ENCODE measurements at regions not wholly inside any gene's neighbourhood (a gene's known extent, or its start where the extent isn't known, plus 50 kb on each side); places are given as distances from the start of the nearest gene placed in this dataset.
A peak's percentile ranks its signal among the peaks of the same experiment; 100 is the strongest.

GRCh38 chrX:39261446-39262147 is 460.3 kb downstream of the MID1IP1 start:
- no peak overlapping the region for H3K27ac ChIP-seq
- no peaks in the 10 kb centered on the region for H3K36me3 ChIP-seq
- no peaks in the 10 kb centered on the region for H3K4me1 ChIP-seq (ENCODE audit: insufficient read depth)
- no peak overlapping the region for H3K4me3 ChIP-seq
- no peak for DNase-seq
- H3K9me3 ChIP-seq: no peaks in the 10 kb centered on the region
- intact Hi-C loops (cut with DNase I): no loop called here
- H3K27me3 ChIP-seq: no peaks in the 10 kb centered on the region
- 47 to 72% (median 63%) methylated on average over 1 of the region's 1 CpG for WGBS, 3 donors
- TF ChIP-seq POLR2A (IDR thresholded peaks at IDR 0.05) (no peak), EP300 (IDR thresholded peaks at IDR 0.05) (no peak)
- TF ChIP-seq, protein P1, sequence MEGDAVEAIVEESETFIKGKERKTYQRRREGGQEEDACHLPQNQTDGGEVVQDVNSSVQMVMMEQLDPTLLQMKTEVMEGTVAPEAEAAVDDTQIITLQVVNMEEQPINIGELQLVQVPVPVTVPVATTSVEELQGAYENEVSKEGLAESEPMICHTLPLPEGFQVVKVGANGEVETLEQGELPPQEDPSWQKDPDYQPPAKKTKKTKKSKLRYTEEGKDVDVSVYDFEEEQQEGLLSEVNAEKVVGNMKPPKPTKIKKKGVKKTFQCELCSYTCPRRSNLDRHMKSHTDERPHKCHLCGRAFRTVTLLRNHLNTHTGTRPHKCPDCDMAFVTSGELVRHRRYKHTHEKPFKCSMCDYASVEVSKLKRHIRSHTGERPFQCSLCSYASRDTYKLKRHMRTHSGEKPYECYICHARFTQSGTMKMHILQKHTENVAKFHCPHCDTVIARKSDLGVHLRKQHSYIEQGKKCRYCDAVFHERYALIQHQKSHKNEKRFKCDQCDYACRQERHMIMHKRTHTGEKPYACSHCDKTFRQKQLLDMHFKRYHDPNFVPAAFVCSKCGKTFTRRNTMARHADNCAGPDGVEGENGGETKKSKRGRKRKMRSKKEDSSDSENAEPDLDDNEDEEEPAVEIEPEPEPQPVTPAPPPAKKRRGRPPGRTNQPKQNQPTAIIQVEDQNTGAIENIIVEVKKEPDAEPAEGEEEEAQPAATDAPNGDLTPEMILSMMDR (IDR thresholded peaks at IDR 0.05): peak in 1 of 3 donors; percentile 39

GRCh38 chrX:39262641-39263040 is 461.4 kb downstream of the MID1IP1 start:
- H3K4me1 ChIP-seq (ENCODE audit: insufficient read depth): no peaks in the 10 kb centered on the region
- TF ChIP-seq, protein P1 (IDR thresholded peaks at IDR 0.05): no peak
- TF ChIP-seq POLR2A (IDR thresholded peaks at IDR 0.05) (no peak), EP300 (IDR thresholded peaks at IDR 0.05) (no peak)
- DNase-seq: no peak
- no peaks in the 10 kb centered on the region for H3K9me3 ChIP-seq
- no peak overlapping the region for H3K4me3 ChIP-seq
- H3K27ac ChIP-seq: no peak overlapping the region
- intact Hi-C loops (cut with DNase I): no loop called here
- H3K36me3 ChIP-seq: no peaks in the 10 kb centered on the region
- no peaks in the 10 kb centered on the region for H3K27me3 ChIP-seq
- WGBS, 3 donors: 89 to 92% (median 92%) methylated on average over 2 of the region's 2 CpGs

DNA sequence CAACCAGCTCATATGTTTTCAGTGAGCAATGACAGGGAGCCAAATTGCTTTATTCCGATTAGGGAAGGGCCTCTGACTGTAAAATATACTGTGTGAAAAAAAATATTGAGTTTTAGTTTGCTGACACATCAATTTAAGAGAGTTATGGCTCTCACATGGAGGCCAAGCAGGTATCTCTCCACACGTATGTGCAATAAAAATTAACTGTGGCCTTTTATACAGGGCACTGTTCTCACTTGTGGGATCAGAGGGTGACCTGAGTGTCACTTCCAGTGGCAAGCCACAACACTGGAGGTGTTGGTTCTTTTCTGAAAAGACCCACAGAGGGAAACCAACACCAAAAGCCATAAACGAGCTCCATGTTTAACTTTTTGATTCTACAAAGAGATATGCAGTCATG is 462.8 kb downstream of the MID1IP1 start:
- no peaks in the 10 kb centered on the region for H3K4me1 ChIP-seq (ENCODE audit: insufficient read depth)
- no peak for DNase-seq
- intact Hi-C loops (cut with DNase I): no loop called here
- TF ChIP-seq POLR2A (IDR thresholded peaks at IDR 0.05): no peak
- no peak for TF ChIP-seq EP300 (IDR thresholded peaks at IDR 0.05)
- TF ChIP-seq, protein P1 (IDR thresholded peaks at IDR 0.05): no peak
- no peaks in the 10 kb centered on the region for H3K27me3 ChIP-seq
- H3K27ac ChIP-seq: no peak overlapping the region
- H3K4me3 ChIP-seq: no peak overlapping the region
- WGBS, 3 donors: 44 to 57% (median 44%) methylated on average over 3 of the region's 3 CpGs
- no peaks in the 10 kb centered on the region for H3K9me3 ChIP-seq
- H3K36me3 ChIP-seq: no peaks in the 10 kb centered on the region

GRCh38 chrX:39267176-39267575 is 465.9 kb downstream of the MID1IP1 start:
- Histone ChIP-seq H3K36me3 (no peaks in the 10 kb centered on the region), H3K27me3 (no peaks in the 10 kb centered on the region), H3K9me3 (no peaks in the 10 kb centered on the region), H3K4me3 (no peak overlapping the region), H3K27ac (no peak overlapping the region), H3K4me1 (ENCODE audit: insufficient read depth) (no peaks in the 10 kb centered on the region)
- DNase-seq: no peak
- intact Hi-C loops (cut with DNase I): no loop called here
- whole genome bisulfite sequencing, 3 donors: 72 to 87% (median 77%) methylated on average over 2 of the region's 2 CpGs
- TF ChIP-seq EP300 (IDR thresholded peaks at IDR 0.05): no peak
- TF ChIP-seq POLR2A (IDR thresholded peaks at IDR 0.05): no peak
- TF ChIP-seq, protein P1 (IDR thresholded peaks at IDR 0.05): no peak

Measured in ovary (tissue), 7 donors.